Transverse colon (tissue), 4 donors: ENCODE measurements at regions not wholly inside any gene's neighbourhood (a gene's known extent, or its start where the extent isn't known, plus 50 kb on each side); places are given as distances from the start of the nearest gene placed in this dataset.

Experiments
- CTCF ChIP-seq, 5 experiments: fragments of 200-600 bp in 3 of 5; fragments of 450-650 bp in 2 of 5; sonication (generic) in 3 of 5; IDR thresholded peaks; 1 replicate in 2 of 5; 2 replicates in 3 of 5; pipeline ENCODE4 v1.5.1; 2016 to 2017; ENCODE audit warnings: antibody characterized with exemption in 5 of 5, inconsistent platforms in 3 of 5, mild to moderate bottlenecking in 2 of 5, moderate library complexity in 1 of 5
- EP300 ChIP-seq: sonication (generic); formaldehyde crosslinking; IDR thresholded peaks from one replicate; pipeline ENCODE4 v1.6.1; 2017; ENCODE audit warnings: antibody characterized with exemption, low read depth
- POLR2A ChIP-seq: fragments of 450-650 bp; IDR thresholded peaks from one replicate; pipeline ENCODE4 v1.6.1; 2016; ENCODE audit warnings: antibody characterized with exemption, mild to moderate bottlenecking, moderate library complexity
- POLR2AphosphoS5 ChIP-seq, 3 donors: sonication (generic); formaldehyde crosslinking; IDR thresholded peaks; one replicate each; pipeline ENCODE4 v1.6.1; 2016; ENCODE audit warnings: antibody characterized with exemption in 3 of 3

GRCh38 chr3:165459924-165460835 is 264.0 kb upstream of the SLITRK3 start:
- TF ChIP-seq CTCF (IDR thresholded peaks at IDR 0.05) (no peak), POLR2A (no peak), POLR2AphosphoS5 (IDR thresholded peaks at IDR 0.05) (no peak), EP300 (no peak)
